HEK293 (cell line): ENCODE measurements at regions not wholly inside any gene's neighbourhood (a gene's known extent, or its start where the extent isn't known, plus 50 kb on each side); places are given as distances from the start of the nearest gene placed in this dataset.

Source experiments
- CTCF ChIA-PET: fragments of 350-600 bp; formaldehyde crosslinking; extraction: SDS; loops from one replicate; lab custom pipeline; 2021; ENCODE audit warnings: antibody characterized with exemption; lab: Yijun Ruan, JAX
- POLR2A ChIA-PET: fragments of 300-600 bp; formaldehyde crosslinking; extraction: SDS; loops from one replicate; lab custom pipeline; 2020; ENCODE audit warnings: antibody characterized with exemption, inconsistent platforms; lab: Yijun Ruan, JAX
- H3K27ac ChIP-seq: fragments of 200-500 bp; sonication (Bioruptor generic); 2 replicates; pipeline ENCODE4 v1.5.1; 2014; ENCODE audit warnings: low read depth, low read length, control low read depth, inconsistent platforms; ENCODE audit errors: extremely low read depth
- H3K36me3 ChIP-seq, 2 experiments: fragments of 200-500 bp in 1 of 2; sonication (Bioruptor generic) in 1 of 2; 1 replicate in 1 of 2; 2 replicates in 1 of 2; pipeline ENCODE4 v1.5.1; 2014 to 2017; ENCODE audit warnings: inconsistent platforms in 2 of 2, low read length in 2 of 2; ENCODE audit not compliant: control insufficient read depth in 2 of 2, insufficient read depth in 1 of 2
- H3K4me1 ChIP-seq: fragments of 200-500 bp; sonication (Bioruptor generic); 2 replicates; pipeline ENCODE4 v1.5.1; 2014; ENCODE audit warnings: mild to moderate bottlenecking, low read length, inconsistent platforms; ENCODE audit not compliant: control insufficient read depth, insufficient read depth
- H3K4me3 ChIP-seq: 2 replicates; pipeline ENCODE4 v1.5.1; 2011; ENCODE audit warnings: low read depth, mild to moderate bottlenecking, control low read depth, low read length, moderate library complexity
- H3K9me3 ChIP-seq: fragments of 200-500 bp; sonication (Bioruptor generic); 2 replicates; pipeline ENCODE4 v1.5.1; 2014; ENCODE audit warnings: low read depth, low read length, inconsistent platforms; ENCODE audit not compliant: control insufficient read depth, insufficient read depth
- AEBP2 ChIP-seq: fragments of 450-650 bp; formaldehyde crosslinking; IDR thresholded peaks from 2 replicates; pipeline ENCODE4 v1.5.1; 2016; ENCODE audit warnings: missing biosample characterization, missing genetic modification characterization, borderline replicate concordance
- EGR2 ChIP-seq: fragments of 450-650 bp; formaldehyde crosslinking; IDR thresholded peaks from 2 replicates; pipeline ENCODE4 v1.5.1; 2016; ENCODE audit warnings: low read depth, missing biosample characterization, missing genetic modification characterization
- GLI4 ChIP-seq: fragments of 450-650 bp; formaldehyde crosslinking; IDR thresholded peaks from 2 replicates; pipeline ENCODE4 v1.5.1; 2016; ENCODE audit warnings: missing biosample characterization, missing genetic modification characterization
- KLF17 ChIP-seq: fragments of 450-650 bp; formaldehyde crosslinking; IDR thresholded peaks from 2 replicates; pipeline ENCODE4 v1.5.1; 2016; ENCODE audit warnings: missing biosample characterization, missing genetic modification characterization
- WT1 ChIP-seq: fragments of 450-650 bp; formaldehyde crosslinking; IDR thresholded peaks from 2 replicates; pipeline ENCODE4 v1.5.1; 2016; ENCODE audit warnings: missing biosample characterization, missing genetic modification characterization
- ZBTB48 ChIP-seq: fragments of 450-650 bp; formaldehyde crosslinking; IDR thresholded peaks from 2 replicates; pipeline ENCODE4 v1.5.1; 2016; ENCODE audit warnings: missing biosample characterization, missing genetic modification characterization
- ZFP69B ChIP-seq: fragments of 450-650 bp; formaldehyde crosslinking; IDR thresholded peaks from 2 replicates; pipeline ENCODE4 v1.5.1; 2016; ENCODE audit warnings: missing biosample characterization, missing genetic modification characterization
- ZNF132 ChIP-seq: fragments of 450-650 bp; formaldehyde crosslinking; IDR thresholded peaks from 2 replicates; pipeline ENCODE4 v1.5.1; 2017; ENCODE audit warnings: missing biosample characterization, missing genetic modification characterization, borderline replicate concordance
- ZNF148 ChIP-seq: fragments of 450-650 bp; formaldehyde crosslinking; IDR thresholded peaks from 2 replicates; pipeline ENCODE4 v1.5.0; 2017; ENCODE audit warnings: missing biosample characterization, missing genetic modification characterization, borderline replicate concordance
- ZNF175 ChIP-seq: fragments of 450-650 bp; formaldehyde crosslinking; IDR thresholded peaks from 2 replicates; pipeline ENCODE4 v1.5.1; 2016; ENCODE audit warnings: missing biosample characterization, missing genetic modification characterization
- ZNF223 ChIP-seq: fragments of 450-650 bp; formaldehyde crosslinking; IDR thresholded peaks from 2 replicates; pipeline ENCODE4 v1.5.1; 2016; ENCODE audit warnings: missing biosample characterization, missing genetic modification characterization
- ZNF274 ChIP-seq, 2 experiments: fragments of 200-500 bp in 1 of 2; fragments of 450-650 bp in 1 of 2; sonication (Bioruptor generic) in 1 of 2; formaldehyde crosslinking in 1 of 2; IDR thresholded peaks; 2 replicates each; pipeline versions ENCODE4 v1.5.1 to v1.6.1; 2014 to 2016; ENCODE audit warnings: borderline replicate concordance in 1 of 2, inconsistent platforms in 1 of 2, low read length in 1 of 2, missing biosample characterization in 1 of 2, missing genetic modification characterization in 1 of 2
- ZNF391 ChIP-seq: fragments of 450-650 bp; formaldehyde crosslinking; IDR thresholded peaks from 2 replicates; pipeline ENCODE4 v1.5.1; 2016; ENCODE audit warnings: low read depth, missing biosample characterization, missing genetic modification characterization, borderline replicate concordance
- ZNF426 ChIP-seq: fragments of 450-650 bp; formaldehyde crosslinking; IDR thresholded peaks from 2 replicates; pipeline ENCODE4 v1.5.1; 2017; ENCODE audit warnings: missing biosample characterization, missing genetic modification characterization, mild to moderate bottlenecking, inconsistent platforms, moderate library complexity
- ZNF560 ChIP-seq: fragments of 450-650 bp; formaldehyde crosslinking; IDR thresholded peaks from 2 replicates; pipeline ENCODE4 v1.5.1; 2017; ENCODE audit warnings: missing biosample characterization, missing genetic modification characterization, borderline replicate concordance
- ZNF600 ChIP-seq: fragments of 450-650 bp; formaldehyde crosslinking; IDR thresholded peaks from 2 replicates; pipeline ENCODE4 v1.5.1; 2016; ENCODE audit warnings: missing biosample characterization, missing genetic modification characterization
- ZNF660 ChIP-seq: fragments of 450-650 bp; IDR thresholded peaks from 2 replicates; pipeline ENCODE4 v1.5.1; 2018; ENCODE audit warnings: missing biosample characterization, mild to moderate bottlenecking, missing genetic modification characterization
- ZNF701 ChIP-seq: fragments of 450-650 bp; formaldehyde crosslinking; IDR thresholded peaks from 2 replicates; pipeline ENCODE4 v1.5.1; 2016; ENCODE audit warnings: missing biosample characterization, missing genetic modification characterization
- ZNF76 ChIP-seq: fragments of 450-650 bp; formaldehyde crosslinking; IDR thresholded peaks from 2 replicates; pipeline ENCODE4; 2016; ENCODE audit warnings: low read depth, missing biosample characterization, missing genetic modification characterization, borderline replicate concordance
- ZSCAN4 ChIP-seq: fragments of 450-650 bp; formaldehyde crosslinking; IDR thresholded peaks from 2 replicates; pipeline ENCODE4 v1.5.1; 2017; ENCODE audit warnings: missing biosample characterization, missing genetic modification characterization

GRCh38 chr2:181235683-181236459 is 221.3 kb upstream of the ITGA4 start (continued):
- TF ChIP-seq AEBP2 (no peak), ZNF132 (tag by site-specific recombination) (no peak), ZNF600 (tag by site-specific recombination) (no peak), ZNF426 (tag by site-specific recombination) (no peak)

- Histone ChIP-seq H3K4me3 (no peak overlapping the region), H3K4me1 (no peaks in the 10 kb centered on the region), H3K36me3 (no peaks in the 10 kb centered on the region), H3K27ac (no peak overlapping the region), H3K9me3 (no peaks in the 10 kb centered on the region)
- ChIA-PET POLR2A (no interaction called here), CTCF (interaction anchor here (0.6 to 1.3 kb wide), 4 partner anchors 38 to 400 kb away, joined by 3 read pairs; no protein-coding TSS in a partner anchor)
- peak; percentile 86 for TF ChIP-seq ZSCAN4 (tag by site-specific recombination)
- TF ChIP-seq EGR2 (tag by site-specific recombination), result no peak
- TF ChIP-seq, all 188 proteins: peak for 1
Observed at GRCh38 chr2:181239201-181239799, 217.9 kb upstream of the ITGA4 start.

GRCh38 chr2:181240844-181241243 is 216.3 kb upstream of the ITGA4 start:
- no peak overlapping the region for H3K4me3 ChIP-seq
- TF ChIP-seq ZNF223 (tag by site-specific recombination), result no peak
- no peak for TF ChIP-seq GLI4
- no peak for TF ChIP-seq ZNF701 (tag by site-specific recombination)
- no peak for TF ChIP-seq ZNF560 (tag by site-specific recombination)
- no peak for TF ChIP-seq WT1 (tag by site-specific recombination)
- TF ChIP-seq KLF17 (tag by site-specific recombination), result no peak
- POLR2A ChIA-PET, result interaction anchor here (1.2 kb wide), 1 partner anchor 217 kb away, joined by 3 read pairs; no protein-coding TSS in a partner anchor
- no peak overlapping the region for H3K27ac ChIP-seq
- H3K36me3 ChIP-seq, result no peaks in the 10 kb centered on the region
- CTCF ChIA-PET, result interaction anchor here (0.5 to 1.3 kb wide), 2 partner anchors 66 to 124 kb away, joined by 3 read pairs; no protein-coding TSS in a partner anchor
- no peaks in the 10 kb centered on the region for H3K9me3 ChIP-seq
- H3K4me1 ChIP-seq, result no peaks in the 10 kb centered on the region

GRCh38 chr2:181241366-181241765 is 215.8 kb upstream of the ITGA4 start:
- no peaks in the 10 kb centered on the region for H3K9me3 ChIP-seq
- H3K4me1 ChIP-seq, result no peaks in the 10 kb centered on the region
- H3K4me3 ChIP-seq, result no peak overlapping the region
- H3K27ac ChIP-seq, result no peak overlapping the region
- ChIA-PET POLR2A (interaction anchor here (1.2 kb wide), 1 partner anchor 217 kb away, joined by 3 read pairs; no protein-coding TSS in a partner anchor), CTCF (interaction anchor here (0.5 kb wide), 1 partner anchor 124 kb away, joined by 3 read pairs; no protein-coding TSS in a partner anchor)
- H3K36me3 ChIP-seq, result no peaks in the 10 kb centered on the region
- TF ChIP-seq ZNF148 (no peak), ZNF76 (no peak), ZBTB48 (tag by site-specific recombination) (no peak), ZNF391 (no peak), ZNF660 (tag by site-specific recombination) (no peak), ZNF175 (tag by site-specific recombination) (no peak), ZNF274 (IDR thresholded peaks at IDR 0.05; ENCODE audit: low read length) (no peak), ZNF274 (tag by site-specific recombination; IDR thresholded peaks at IDR 0.05; ENCODE audit: borderline replicate concordance) (no peak), ZFP69B (tag by site-specific recombination) (no peak)
